ENCODE measurements at regions not wholly inside any gene's neighbourhood (a gene's known extent, or its start where the extent isn't known, plus 50 kb on each side); places are given as distances from the start of the nearest gene placed in this dataset.

- TF ChIP-seq CTCF (IDR thresholded peaks at IDR 0.05; ENCODE audit: insufficient read depth, low read length) (no peak), REST (IDR thresholded peaks at IDR 0.05; ENCODE audit: insufficient replicate concordance, low read depth) (no peak), POLR2AphosphoS5 (IDR thresholded peaks at IDR 0.05; ENCODE audit: low read depth) (no peak), SPI1 (IDR thresholded peaks at IDR 0.05; ENCODE audit: borderline replicate concordance, low read depth) (no peak)
Measured at GRCh38 chr14:51464411-51464810, 187.3 kb upstream of the FRMD6 start.
